ENCODE measurements at regions not wholly inside any gene's neighbourhood (a gene's known extent, or its start where the extent isn't known, plus 50 kb on each side); places are given as distances from the start of the nearest gene placed in this dataset.
A peak's percentile ranks its signal among the peaks of the same experiment; 100 is the strongest.

DNA sequence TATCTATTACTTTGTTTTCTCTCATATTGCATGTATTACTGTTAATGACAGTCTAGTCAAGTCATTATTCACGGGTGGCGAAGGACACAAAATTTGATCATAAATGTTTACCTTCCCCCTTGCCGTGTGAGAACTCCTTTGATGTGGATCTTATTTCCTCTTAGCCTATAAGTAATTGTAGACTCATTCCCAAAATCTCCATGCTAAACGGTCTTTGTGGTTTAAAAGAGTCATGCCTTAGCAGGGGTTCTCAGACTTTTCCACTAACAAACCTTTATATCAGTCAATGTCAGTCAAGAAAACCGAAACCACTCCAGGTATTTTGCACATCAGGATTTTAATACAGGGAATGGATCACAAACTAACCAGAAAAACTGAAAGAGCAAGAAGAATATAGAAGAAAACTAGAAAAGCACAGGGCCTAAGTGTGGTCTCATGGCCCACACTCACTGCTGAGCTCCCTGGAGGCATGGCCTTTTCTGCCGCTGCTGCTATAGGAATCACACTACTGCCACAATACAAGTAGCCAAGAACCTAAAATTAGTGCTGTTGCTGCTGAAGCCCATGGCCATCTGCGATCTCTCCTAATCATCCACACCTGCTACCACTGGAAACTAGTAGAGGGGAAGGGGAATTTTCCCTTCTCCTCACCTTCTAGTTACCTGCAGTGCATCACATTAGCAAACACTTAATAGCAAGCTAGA, 186.0 kb upstream of the POU3F2 start:
- H3K9me3 Mint-ChIP-seq (ENCODE audit: low read depth, unreplicated experiment): no peaks in the 10 kb centered on the region
- peaks cover 3% of the 10 kb centered on the region for H3K4me1 Mint-ChIP-seq (ENCODE audit: low read depth, unreplicated experiment)
- H3K27ac Mint-ChIP-seq (ENCODE audit: unreplicated experiment): no peak overlapping the region
- no peak for DNase-seq
- no TSS peak for BruUV-seq (replicated peaks)
- TF ChIP-seq, protein P1, sequence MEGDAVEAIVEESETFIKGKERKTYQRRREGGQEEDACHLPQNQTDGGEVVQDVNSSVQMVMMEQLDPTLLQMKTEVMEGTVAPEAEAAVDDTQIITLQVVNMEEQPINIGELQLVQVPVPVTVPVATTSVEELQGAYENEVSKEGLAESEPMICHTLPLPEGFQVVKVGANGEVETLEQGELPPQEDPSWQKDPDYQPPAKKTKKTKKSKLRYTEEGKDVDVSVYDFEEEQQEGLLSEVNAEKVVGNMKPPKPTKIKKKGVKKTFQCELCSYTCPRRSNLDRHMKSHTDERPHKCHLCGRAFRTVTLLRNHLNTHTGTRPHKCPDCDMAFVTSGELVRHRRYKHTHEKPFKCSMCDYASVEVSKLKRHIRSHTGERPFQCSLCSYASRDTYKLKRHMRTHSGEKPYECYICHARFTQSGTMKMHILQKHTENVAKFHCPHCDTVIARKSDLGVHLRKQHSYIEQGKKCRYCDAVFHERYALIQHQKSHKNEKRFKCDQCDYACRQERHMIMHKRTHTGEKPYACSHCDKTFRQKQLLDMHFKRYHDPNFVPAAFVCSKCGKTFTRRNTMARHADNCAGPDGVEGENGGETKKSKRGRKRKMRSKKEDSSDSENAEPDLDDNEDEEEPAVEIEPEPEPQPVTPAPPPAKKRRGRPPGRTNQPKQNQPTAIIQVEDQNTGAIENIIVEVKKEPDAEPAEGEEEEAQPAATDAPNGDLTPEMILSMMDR (IDR thresholded peaks at IDR 0.05; ENCODE audit: unreplicated experiment): no peak
- CTCF ChIA-PET: no interaction called here
- H3K27me3 Mint-ChIP-seq (ENCODE audit: unreplicated experiment): no peaks in the 10 kb centered on the region
- H3K36me3 Mint-ChIP-seq (ENCODE audit: insufficient read depth, unreplicated experiment): no peaks in the 10 kb centered on the region
- no peak overlapping the region for H3K4me3 Mint-ChIP-seq (ENCODE audit: low read depth, unreplicated experiment)
- intact Hi-C loops (cut with micrococcal nuclease; ENCODE audit: unreplicated experiment): no loop called here

DNA sequence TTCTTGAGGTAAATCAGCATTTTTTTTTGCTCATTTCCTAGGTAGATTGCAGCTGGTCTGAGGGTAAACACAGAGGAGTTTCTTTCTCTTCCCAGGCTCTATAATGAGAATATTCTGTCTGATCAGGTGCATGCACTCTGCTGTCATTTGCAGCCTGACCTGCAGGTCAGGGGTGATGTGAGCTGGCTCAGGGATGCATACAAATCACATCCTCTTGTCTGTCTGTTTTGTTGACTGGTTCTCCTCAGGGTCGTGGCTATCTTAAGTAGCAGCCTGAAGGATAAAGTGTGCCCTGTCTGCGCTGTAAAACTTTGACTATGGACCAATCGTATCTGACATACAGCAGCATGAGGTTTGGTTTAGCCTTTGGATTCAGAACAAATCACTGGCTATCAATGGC, 183.4 kb upstream of the POU3F2 start:
- peaks cover 10% of the 10 kb centered on the region for H3K27me3 Mint-ChIP-seq (ENCODE audit: unreplicated experiment)
- H3K36me3 Mint-ChIP-seq (ENCODE audit: insufficient read depth, unreplicated experiment): no peaks in the 10 kb centered on the region
- no peak for DNase-seq
- no peaks in the 10 kb centered on the region for H3K9me3 Mint-ChIP-seq (ENCODE audit: low read depth, unreplicated experiment)
- peaks cover 8% of the 10 kb centered on the region for H3K4me1 Mint-ChIP-seq (ENCODE audit: low read depth, unreplicated experiment)
- no peak overlapping the region for H3K4me3 Mint-ChIP-seq (ENCODE audit: low read depth, unreplicated experiment)
- H3K27ac Mint-ChIP-seq (ENCODE audit: unreplicated experiment): no peak overlapping the region
- TF ChIP-seq, protein P1 (IDR thresholded peaks at IDR 0.05; ENCODE audit: unreplicated experiment): no peak
- CTCF ChIA-PET: no interaction called here
- no TSS peak for BruUV-seq (replicated peaks)
- intact Hi-C loops (cut with micrococcal nuclease; ENCODE audit: unreplicated experiment): loop anchor here (5.0 kb wide), 1 partner anchor 186 kb away; no protein-coding TSS in a partner anchor

DNA sequence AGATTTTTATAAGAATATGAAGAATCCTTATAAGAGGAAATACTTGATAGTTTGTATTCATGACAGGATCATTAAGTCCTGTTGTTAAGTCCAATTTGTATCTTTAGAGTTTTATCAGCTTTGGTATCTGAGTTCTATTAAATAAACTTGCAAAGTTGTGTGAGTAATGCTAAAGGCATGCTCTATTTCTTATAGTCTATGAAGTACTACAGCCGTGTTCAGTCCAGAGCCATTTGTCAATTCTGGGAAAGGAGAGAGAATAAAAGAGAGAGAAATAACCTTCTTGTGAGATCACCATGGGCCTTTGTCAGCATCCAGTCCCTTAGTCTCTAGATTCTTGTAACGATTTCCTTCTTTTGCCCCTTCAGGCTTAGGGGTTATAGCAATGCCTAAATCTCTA, 181.2 kb upstream of the POU3F2 start:
- intact Hi-C loops (cut with micrococcal nuclease; ENCODE audit: unreplicated experiment): loop anchor here (5.0 kb wide), 1 partner anchor 184 kb away; no protein-coding TSS in a partner anchor
- H3K9me3 Mint-ChIP-seq (ENCODE audit: low read depth, unreplicated experiment): no peaks in the 10 kb centered on the region
- no TSS peak for BruUV-seq (replicated peaks)
- peaks cover 8% of the 10 kb centered on the region for H3K4me1 Mint-ChIP-seq (ENCODE audit: low read depth, unreplicated experiment)
- no peaks in the 10 kb centered on the region for H3K36me3 Mint-ChIP-seq (ENCODE audit: insufficient read depth, unreplicated experiment)
- H3K27me3 Mint-ChIP-seq (ENCODE audit: unreplicated experiment): peaks cover 18% of the 10 kb centered on the region
- TF ChIP-seq, protein P1 (IDR thresholded peaks at IDR 0.05; ENCODE audit: unreplicated experiment): no peak
- CTCF ChIA-PET: interaction anchor here (0.7 kb wide), 1 partner anchor 270 kb away, joined by 3 read pairs; no protein-coding TSS in a partner anchor
- no peak overlapping the region for H3K27ac Mint-ChIP-seq (ENCODE audit: unreplicated experiment)
- DNase-seq: no peak
- H3K4me3 Mint-ChIP-seq (ENCODE audit: low read depth, unreplicated experiment): no peak overlapping the region

DNA sequence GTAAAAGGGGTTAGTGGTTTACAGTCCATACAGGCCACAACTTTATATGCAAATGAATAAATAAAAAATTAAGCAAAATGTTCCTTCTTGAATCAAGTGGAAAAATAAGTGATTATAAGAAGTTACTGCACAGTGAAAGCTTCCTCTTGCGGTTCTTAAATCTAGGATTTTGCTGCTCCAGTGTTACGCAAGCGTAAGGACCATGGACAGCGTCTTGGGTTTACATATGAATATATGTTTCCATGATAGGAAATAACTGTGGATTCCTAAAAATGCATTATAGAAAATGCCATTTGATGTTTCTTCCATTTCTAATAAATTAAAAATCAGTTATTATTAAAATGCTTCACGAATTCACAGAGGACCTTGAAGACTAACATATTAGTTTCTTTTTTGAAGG, 176.6 kb upstream of the POU3F2 start:
- TF ChIP-seq, protein P1 (IDR thresholded peaks at IDR 0.05; ENCODE audit: unreplicated experiment): no peak
- no TSS peak for BruUV-seq (replicated peaks)
- Mint-ChIP-seq H3K9me3 (ENCODE audit: low read depth, unreplicated experiment) (no peaks in the 10 kb centered on the region), H3K4me3 (ENCODE audit: low read depth, unreplicated experiment) (no peak overlapping the region), H3K27me3 (ENCODE audit: unreplicated experiment) (peaks cover 18% of the 10 kb centered on the region), H3K4me1 (ENCODE audit: low read depth, unreplicated experiment) (peaks cover 8% of the 10 kb centered on the region), H3K36me3 (ENCODE audit: insufficient read depth, unreplicated experiment) (no peaks in the 10 kb centered on the region), H3K27ac (ENCODE audit: unreplicated experiment) (no peak overlapping the region)
- CTCF ChIA-PET: no interaction called here
- intact Hi-C loops (cut with micrococcal nuclease; ENCODE audit: unreplicated experiment): no loop called here
- peak; percentile 56 for DNase-seq

All from Calu3 (cell line).